Adrenal gland (tissue), 5 donors: ENCODE measurements at regions not wholly inside any gene's neighbourhood (a gene's known extent, or its start where the extent isn't known, plus 50 kb on each side); places are given as distances from the start of the nearest gene placed in this dataset.

Experiments
- POLR2A ChIP-seq, 2 donors: fragments of 450-650 bp; IDR thresholded peaks; one replicate each; pipeline ENCODE4 v1.6.1; 2017; ENCODE audit warnings: antibody characterized with exemption in 2 of 2, mild to moderate bottlenecking in 2 of 2, moderate library complexity in 1 of 2
- TF ChIP-seq, protein P1 (sequence below), 6 experiments: fragments of 450-650 bp in 4 of 6; fragments of 200-600 bp in 2 of 6; sonication (generic) in 1 of 6; IDR thresholded peaks; 1 replicate in 5 of 6; 2 replicates in 1 of 6; pipeline versions ENCODE4 v1.5.1 to v1.8.0; 2016 to 2021; ENCODE audit warnings: antibody characterized with exemption in 6 of 6, mild to moderate bottlenecking in 2 of 6, moderate library complexity in 1 of 6
- donor health status: DM: no; HTN: no; CAD: no.

- TF ChIP-seq, protein P1, sequence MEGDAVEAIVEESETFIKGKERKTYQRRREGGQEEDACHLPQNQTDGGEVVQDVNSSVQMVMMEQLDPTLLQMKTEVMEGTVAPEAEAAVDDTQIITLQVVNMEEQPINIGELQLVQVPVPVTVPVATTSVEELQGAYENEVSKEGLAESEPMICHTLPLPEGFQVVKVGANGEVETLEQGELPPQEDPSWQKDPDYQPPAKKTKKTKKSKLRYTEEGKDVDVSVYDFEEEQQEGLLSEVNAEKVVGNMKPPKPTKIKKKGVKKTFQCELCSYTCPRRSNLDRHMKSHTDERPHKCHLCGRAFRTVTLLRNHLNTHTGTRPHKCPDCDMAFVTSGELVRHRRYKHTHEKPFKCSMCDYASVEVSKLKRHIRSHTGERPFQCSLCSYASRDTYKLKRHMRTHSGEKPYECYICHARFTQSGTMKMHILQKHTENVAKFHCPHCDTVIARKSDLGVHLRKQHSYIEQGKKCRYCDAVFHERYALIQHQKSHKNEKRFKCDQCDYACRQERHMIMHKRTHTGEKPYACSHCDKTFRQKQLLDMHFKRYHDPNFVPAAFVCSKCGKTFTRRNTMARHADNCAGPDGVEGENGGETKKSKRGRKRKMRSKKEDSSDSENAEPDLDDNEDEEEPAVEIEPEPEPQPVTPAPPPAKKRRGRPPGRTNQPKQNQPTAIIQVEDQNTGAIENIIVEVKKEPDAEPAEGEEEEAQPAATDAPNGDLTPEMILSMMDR (IDR thresholded peaks at IDR 0.05): no peak
- no peak for TF ChIP-seq POLR2A (IDR thresholded peaks at IDR 0.05)
These were observed 99.4 kb upstream of the RND3 start for GRCh38 chr2:150586858-150587257.
